ENCODE measurements at regions not wholly inside any gene's neighbourhood (a gene's known extent, or its start where the extent isn't known, plus 50 kb on each side); places are given as distances from the start of the nearest gene placed in this dataset.
"Not testable (repeated sequence)": the region's sequence is repeated elsewhere in the genome, so short reads cannot be mapped to it uniquely, and the experiment has no call there.

DNA sequence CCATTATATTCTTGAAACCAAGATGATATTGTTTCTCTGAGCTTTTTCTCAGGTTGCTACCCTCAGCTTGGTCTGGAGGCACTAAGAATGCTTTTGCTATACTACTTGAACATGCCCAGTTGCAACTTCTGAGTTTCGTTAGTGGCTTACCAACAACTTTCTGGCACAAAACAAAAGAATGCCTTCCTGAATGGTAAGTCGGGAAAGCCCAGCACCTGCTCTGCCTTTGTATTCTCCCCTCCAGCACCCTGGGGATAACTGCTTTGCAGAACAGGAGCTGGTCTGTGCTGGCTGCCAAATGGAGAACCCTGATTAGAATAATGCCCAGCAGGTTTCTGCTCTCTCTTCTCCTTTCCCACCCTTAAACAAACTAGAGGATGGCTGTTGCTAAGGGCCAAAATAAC lies 149.3 kb downstream of the TGFB2 start:
- DNase-seq (ENCODE audit: low read depth): no peak

DNA sequence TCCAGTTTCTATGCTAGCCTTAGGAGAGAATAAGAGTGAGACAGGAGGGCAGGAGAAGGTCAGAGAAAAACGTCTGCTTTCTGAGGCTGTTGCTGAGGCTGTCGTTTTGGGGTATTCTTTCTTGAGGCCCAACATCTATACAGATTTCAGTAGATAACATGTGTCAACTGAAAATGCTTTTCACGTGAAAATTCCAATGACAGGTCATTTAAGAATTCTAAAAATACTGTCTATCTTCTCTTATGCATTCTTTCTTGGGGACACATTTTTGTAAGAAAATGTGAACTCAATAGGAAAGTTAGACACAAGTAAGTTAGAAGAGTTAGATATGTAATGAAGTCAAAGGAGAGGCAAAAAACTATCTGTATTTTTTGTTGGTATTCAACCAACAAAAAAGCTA lies 150.8 kb downstream of the TGFB2 start:
- DNase-seq (ENCODE audit: low read depth): no peak

DNA sequence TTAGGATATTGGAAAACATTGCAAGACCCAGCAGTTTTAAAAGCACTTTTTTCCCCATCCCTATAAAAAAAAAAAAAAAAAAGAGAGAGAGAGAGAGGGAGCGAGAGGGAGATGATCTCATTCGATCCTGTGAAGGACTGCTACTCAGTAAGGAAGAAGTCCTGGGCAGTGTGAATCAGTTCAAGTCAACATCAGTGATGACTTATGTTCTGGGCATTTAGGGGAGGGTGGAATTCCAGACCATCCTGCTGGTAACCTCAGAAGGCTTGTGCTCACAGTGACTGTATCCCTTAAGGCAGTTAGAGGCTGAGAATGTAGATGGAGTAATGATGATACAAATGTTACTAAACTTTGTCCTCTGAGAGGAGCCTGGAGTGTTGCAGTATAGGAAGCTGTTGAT lies 151.4 kb downstream of the TGFB2 start:
- DNase-seq (ENCODE audit: low read depth): peak; percentile 99

DNA sequence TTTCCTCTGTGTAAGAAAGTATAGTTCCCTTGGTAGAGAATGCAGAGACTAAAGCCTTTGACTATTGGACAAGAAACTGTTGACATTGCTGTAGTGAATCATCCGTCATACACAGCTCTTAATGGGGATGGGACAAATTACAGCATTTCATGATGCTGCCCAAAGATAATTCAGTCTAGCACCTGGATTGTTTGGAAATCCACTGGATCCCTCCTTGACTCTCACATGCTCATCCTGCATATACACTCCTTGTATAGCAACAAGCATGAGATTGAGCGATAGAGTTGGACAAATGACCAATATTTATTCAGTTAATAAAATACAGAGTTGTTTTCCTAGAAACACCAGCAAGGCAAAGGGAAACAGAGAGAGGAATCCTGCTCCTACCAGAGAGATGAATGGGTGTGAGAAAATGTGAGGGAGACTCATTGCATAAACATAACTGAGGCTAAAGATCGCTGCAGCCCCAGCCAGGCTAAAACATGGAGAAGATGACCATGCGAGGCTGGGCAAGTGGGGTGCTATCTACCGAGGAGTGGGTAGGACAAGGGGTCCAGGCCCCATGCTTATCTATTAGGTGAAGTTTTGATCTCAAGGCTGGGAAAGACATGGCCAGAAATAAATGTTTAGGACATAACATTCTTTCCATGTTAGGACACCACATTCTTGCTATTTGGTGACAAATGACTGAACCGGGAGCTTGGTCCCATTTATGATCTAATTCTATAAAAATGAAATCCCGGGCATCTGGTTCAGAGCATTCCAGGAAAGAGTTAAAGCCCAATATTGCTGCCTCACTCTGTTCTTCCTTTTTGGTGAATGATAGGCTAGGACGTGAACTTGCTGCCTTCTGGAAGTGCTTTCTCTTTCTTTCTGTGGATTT lies 153.2 kb downstream of the TGFB2 start:
- DNase-seq (ENCODE audit: low read depth): no peak

DNA sequence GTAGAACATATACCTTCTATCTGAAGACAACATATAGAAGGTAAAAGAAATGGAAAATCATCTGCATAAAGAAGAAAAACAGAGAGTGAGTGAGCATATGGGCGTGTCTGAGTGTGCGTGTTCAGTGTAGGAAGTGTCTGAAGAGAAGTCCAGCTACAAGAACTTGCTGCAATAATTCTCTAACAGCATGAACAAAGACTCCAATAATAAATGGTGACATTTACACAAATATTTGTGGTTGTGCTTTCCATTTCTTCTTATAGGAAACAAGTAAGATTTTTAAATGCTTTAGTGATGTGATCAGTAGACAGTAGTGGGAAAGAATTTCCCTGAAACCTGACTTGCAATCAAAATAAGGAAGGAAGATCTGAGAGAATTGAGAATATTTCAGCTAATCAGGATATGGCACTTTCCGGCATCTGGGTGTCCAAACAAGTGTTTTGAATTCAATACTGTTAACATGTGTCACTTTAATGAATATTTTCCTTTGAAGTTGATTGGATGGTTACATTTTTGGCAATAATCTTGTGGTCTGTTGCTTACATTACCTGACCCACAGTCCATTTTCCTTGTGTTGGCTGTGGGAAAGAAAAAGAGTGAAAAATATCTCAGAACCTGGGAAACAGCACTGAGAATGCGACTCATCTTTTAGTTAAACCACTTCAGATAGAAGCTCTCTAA lies 154.0 kb downstream of the TGFB2 start:
- DNase-seq (ENCODE audit: low read depth): peak; percentile 76

DNA sequence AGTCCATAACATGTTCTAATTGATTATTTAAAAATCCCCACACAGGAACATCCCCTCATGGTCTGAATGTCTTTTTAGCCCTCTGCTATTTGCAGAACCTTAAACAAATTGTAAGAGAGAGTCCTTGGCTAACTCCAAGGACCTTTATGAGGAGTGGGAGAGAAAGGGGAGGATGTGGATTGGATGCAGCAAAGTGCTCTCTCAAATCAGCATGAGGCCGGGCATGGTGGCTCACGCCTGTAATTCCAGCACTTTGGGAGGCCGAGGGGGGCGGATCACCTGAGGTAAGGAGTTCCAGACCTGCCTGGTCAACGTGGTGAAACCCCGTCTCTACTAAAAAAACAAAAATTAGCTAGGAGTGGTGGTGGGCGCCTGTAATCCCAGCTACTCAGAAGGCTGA lies 154.8 kb downstream of the TGFB2 start:
- DNase-seq (ENCODE audit: low read depth): no peak

DNA sequence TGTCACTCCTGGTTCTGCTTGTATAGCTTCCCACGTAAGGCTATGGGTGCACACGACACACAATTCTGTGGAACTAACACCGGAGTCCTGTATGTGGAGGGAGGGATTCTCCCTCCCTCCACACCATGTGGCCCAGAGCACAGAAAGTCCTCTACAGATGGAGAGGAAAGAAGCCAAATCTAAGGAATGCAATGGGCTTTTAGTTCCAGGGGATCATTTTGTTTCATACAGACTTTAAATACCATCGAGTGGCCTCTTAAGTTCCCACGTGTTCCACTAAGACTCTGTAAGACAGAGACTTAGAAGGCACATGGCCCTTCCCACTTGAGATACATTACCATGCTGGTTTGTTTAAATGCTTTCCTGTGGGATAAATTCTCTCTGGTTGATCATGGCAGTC lies 156.0 kb downstream of the TGFB2 start:
- DNase-seq (ENCODE audit: low read depth): no peak

DNA sequence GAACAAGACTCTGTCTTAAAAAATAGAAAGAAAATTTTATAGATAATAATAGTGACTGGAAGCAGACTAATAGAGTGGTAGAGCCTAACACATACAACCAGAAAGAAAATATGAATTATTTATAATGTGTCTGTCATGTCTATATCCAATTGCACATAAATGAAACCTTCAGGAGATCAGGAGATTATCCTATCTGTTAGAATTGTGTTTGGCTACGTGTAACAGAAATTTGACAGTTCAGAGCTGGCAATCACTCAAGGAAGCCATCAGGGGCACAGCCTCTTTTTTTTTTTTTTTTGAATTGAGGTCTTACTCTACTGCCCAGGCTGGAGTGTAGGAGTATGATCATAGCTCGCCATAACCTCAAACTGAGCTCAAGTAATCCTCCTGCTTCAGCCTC lies 157.2 kb downstream of the TGFB2 start:
- DNase-seq (ENCODE audit: low read depth): no peak

DNA sequence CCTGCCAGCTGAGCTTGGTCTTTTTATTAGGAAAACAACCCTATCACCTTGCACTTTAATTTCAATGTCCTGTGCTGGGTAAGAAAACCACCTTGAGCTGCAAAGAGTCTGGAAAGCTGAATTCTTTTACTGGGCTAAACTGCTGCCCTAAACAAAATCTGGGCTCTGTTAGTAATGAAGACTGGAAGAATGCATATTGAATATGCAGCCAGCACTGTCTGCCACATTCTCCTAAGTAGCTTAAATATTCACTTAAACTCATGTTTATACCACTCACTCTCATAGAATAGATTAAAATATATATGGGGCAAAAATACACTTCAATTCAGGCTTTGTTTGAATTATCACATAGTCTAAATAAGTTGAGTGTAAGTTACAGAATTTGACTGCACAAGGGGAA lies 158.0 kb downstream of the TGFB2 start:
- no peak for DNase-seq (ENCODE audit: low read depth)

DNA sequence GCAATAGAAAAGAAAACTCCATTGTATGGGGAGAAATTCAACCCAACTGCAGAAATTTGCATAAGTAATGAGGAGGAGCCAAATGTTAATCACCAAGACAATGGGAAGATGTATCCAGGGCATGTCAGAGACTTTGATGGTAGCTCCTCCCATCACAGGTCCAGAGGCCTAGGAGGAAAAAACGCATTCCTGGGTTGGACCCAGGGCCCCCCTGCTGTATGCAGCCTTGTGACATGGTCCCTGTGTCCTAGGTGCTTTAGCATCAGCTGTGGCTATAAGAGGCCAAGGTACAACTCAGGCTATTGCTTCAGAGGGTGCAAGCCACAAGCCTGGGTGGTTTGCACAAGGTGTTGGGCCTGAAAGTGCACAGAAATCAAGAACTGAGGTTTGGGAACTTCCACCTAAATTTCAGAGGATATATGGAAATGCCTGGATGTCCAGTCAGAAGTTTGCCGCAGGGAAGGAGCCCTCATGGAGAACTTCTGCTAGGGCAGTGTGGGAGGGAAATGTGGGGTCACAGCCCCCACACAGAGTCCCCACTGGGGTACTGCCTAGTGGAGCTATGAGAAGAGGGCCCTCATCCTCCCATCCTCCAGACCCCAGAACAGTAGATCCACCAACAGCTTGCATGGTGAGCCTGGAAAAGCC lies 162.3 kb downstream of the TGFB2 start:
- no peak for DNase-seq (ENCODE audit: low read depth)

DNA sequence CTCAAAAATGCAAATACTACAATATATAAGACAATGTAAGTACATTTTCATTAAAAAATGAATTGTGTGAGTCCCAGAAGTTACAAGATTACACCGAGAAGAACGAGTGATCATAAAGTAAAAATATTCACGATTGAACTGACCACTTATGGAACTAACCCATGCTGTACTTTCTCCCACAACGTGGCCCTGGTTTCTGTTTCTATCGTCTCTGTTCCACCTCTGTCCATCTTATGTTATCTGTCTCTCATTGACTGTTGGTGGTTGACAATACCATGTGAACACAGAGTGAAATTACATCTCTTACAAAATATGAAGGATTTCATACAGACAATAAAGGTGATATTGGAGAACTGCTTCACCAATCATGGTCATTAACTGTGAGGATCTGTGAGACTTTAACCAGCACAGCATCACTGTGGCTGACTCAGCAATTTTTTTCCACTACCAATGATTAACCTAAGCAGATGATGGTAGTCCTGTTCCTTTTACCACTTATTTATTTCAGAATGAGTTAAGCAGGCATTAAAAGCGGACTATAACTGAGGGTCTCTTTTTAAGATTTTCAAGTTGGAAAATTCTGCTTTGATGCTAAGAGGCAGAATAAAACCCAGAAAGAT lies 165.1 kb downstream of the TGFB2 start:
- no peak for DNase-seq (ENCODE audit: low read depth)

DNA sequence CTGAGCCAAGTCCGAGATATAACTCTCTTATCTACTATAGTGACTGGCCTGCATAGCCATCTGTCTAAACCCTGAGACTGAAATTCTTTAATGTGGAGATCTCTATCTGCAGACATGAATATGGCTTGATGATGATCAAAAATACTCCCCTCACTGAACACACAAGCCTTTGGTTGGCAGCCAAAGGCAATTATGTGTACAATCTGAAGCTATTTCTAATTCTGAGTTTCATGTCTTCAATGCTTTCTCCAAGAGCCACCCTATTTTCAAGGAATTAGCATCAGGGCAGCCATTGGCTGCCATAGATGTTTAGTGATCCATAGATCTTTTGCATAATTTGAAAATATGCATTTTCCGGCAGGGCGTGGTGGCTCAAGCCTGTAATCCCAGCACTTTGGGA lies 168.2 kb downstream of the TGFB2 start:
- DNase-seq (ENCODE audit: low read depth): no peak

DNA sequence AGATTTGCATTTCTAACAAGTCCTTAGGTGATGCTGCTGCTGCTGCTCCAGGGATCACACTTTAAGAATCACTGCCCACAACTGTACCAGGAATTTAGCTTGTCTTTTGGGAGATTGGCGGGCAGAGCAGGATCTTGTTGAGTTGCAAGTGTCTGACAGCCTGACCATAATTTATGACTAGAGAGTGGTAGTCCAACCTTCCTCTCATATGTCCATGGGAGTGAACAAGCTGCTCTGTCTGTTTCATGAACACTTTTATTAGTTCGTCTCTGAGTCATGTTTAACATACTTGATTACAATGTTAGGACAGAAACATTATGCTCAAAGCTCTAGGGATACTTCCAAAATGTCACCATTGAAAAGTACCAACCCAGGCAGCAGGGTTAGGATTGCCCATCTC lies 169.6 kb downstream of the TGFB2 start:
- no peak for DNase-seq (ENCODE audit: low read depth)

DNA sequence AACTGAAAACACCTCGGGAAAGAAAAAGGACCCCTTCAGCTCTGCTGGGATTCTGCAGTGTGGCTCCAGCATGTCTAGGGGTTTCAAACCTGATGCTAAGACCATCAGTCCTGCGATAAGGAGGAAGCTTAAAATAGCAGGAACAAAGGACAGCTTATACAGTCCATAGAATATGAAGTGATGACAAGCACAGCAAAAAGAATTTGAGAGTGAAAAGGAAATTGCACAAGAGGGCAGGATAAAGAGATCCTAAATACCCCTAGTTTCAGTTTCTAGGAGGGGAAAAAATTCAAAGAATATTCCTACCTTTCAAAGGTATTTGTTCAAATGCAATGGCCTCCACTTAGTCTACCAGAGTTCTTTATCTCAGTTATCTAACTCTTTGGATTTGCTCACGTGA lies 171.4 kb downstream of the TGFB2 start:
- DNase-seq (ENCODE audit: low read depth): no peak

DNA sequence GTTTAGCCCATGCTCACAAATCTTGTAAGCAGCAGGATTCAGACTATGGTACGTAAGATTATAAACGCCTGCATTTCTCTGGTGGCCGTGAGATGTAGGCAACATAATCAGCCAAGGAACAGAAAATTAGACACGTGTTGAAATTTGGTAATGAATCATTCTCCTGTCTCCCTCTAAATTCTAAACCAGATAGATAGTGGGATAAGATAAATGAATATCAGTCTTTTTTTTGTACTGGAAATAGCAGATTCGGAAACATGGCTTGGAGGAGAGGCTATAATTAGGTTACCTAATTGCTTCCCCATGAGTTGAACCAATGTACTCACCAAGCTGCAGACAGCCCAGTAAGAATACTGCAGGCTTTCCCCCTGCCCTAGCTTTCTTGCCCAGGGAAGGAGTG lies 172.3 kb downstream of the TGFB2 start:
- DNase-seq (ENCODE audit: low read depth): no peak

DNA sequence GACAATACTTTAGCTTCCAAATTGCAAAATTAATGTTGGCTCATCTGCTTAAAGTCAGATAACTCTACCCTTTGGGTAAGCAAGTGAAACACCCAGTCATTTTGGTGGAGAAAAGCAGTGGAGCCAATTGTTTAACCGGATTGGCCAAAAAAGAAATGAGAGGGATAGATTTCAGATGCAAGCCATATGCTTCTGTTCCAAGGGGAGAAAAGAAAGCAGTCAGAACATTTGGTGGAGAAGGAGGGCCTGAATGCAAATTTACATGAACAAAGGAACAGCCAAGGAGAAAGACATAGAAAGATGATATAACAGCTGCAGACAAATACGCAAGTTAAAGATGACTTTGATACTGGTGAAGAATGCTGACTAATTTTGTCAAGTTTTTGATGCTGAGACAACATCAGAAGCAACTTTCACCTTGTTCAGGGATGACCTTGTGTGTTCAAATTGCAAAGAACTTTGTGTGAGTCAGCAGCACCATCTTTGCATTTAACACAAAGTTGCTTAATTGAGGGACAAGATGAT lies 173.1 kb downstream of the TGFB2 start:
- no peak for DNase-seq (ENCODE audit: low read depth)

DNA sequence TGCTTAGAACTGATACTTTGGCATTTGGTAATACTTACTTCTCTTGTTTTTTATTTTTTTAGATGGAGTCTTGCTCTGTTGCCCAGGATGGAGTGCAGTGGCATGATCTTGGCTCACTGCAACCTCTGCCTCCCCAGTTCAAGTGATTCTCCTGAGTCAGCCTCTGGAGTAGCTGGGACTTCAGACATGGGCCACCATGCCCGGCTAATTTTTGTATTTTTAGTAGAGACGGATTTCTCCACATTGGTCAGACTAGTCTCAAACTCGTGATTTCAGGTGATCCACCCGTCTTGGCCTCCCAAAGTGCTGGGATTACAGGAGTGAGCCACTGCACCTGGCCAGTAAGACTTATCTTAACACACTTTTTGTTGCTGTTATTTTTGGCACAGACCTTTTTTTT lies 175.5 kb downstream of the TGFB2 start:
- not testable (repeated sequence) for DNase-seq (ENCODE audit: low read depth)

DNA sequence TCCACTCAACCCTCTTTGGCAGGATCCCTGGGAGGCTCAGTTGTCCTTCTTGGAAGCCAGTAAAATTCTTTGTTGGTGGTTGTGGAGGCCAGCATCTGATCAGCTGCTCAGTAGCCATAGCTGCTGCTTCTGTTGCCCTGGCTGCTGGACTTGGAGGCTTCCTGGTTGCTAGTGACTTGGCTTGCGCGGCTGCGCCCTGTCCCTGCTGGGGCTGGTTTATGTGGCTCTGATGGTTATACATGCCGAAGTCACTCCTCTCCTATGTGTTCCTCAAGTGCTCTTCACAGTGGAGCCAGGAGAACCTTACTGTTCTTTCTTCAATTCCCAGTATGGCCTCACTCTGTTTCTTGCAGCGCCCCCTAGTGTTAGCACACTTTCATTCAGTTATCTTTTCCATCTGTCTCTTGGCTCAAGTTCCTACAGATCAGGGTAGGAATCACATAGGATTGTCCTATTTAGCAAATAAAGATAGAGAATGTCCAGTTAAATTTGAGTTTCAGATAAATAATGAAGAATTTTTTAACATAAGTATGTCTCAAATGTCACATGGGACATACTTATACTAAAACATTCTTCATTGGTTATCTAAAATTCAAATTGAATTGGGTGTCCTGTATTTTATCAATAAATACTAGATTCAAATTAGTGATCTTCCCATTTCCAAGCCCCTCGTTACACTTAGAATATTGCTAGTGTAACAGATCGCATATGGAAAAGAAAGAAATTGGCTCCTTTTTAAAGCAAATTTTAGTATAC lies 176.5 kb downstream of the TGFB2 start:
- DNase-seq (ENCODE audit: low read depth): peak; percentile 34

DNA sequence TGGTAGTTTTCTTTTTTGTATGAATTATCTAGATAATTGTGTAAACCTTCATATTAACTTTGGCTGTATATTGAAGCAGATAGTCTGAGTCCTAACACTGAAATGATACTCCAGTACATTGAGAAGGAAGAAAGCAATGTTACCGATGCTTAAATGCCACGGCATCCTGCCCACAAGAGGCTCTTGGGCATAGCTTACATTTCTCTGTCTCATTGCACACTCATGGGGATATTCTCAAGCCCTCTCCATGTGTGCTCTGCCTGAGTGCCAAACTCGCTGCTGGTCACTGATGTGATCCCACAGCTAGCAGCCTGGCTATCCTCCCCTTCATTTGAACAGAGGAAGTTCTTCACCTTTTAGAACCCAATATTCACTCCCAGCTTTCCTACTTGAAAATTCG lies 179.4 kb downstream of the TGFB2 start:
- no peak for DNase-seq (ENCODE audit: low read depth)

DNA sequence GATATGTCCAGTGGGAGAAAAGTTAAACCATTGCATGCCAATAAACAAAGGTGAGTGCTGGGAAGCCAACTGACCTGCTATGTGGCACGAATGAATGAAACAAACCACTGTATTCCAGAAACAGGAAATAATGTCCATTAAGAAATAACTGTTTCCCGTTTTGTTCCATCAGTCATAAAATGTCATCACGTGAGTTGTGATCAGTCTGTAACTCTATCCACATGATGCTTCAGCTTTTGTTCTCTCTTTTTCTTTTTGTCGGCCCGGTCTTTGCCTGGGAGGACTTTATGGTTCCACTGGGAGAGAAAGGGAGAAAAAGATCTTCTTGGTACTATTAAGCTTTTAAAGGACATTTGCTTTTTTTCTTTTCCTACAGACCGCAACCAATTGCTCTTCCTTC lies 179.9 kb downstream of the TGFB2 start:
- no peak for DNase-seq (ENCODE audit: low read depth)

DNA sequence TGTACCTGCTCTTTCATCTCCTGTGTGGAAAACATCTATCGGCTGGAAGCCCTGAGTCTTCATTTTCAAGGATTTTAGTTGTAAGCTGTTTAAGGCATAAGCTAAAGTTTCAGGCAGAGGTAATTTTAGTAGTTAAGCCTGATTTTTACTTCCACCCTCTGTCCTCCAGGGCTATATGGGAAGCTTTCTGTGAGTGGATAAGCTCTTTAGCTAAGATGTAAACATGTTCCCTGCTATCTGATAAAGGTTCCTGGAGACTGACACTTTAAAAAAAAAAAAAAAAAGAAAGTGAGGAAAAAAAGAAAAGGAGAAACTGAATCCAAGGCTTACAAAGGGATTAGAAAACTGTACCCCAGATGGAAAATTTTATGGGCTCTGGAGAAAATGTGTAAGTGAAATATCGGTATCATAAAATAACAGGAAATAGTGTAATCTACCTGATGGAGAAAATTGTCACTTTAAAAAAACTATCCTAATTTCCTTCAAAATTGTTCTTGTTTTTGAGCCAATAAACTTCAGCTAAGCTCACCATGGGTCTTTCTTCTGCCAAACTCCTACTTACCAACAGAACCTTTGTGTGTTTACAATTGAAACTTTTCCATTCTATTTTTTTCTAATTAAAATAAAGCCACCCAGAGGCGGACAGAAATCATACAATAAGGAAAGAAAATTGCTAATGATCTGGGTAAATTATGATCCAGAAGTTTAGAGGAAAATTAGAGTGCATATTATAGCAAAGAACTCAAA lies 180.5 kb downstream of the TGFB2 start:
- DNase-seq (ENCODE audit: low read depth): no peak
